NT2/D1 (cell line): ENCODE measurements at regions not wholly inside any gene's neighbourhood (a gene's known extent, or its start where the extent isn't known, plus 50 kb on each side); places are given as distances from the start of the nearest gene placed in this dataset.

ENCODE experiments used
- YY1 ChIP-seq: IDR thresholded peaks from 2 replicates; pipeline ENCODE4 v1.6.1; 2011; ENCODE audit not compliant: insufficient read length, insufficient read depth
- ZNF274 ChIP-seq: IDR thresholded peaks from 2 replicates; pipeline ENCODE4 v1.6.1; 2011; ENCODE audit warnings: mild to moderate bottlenecking, low read depth, low read length

- no peak for TF ChIP-seq ZNF274
- no peak for TF ChIP-seq YY1
Measured at GRCh38 chr7:52540041-52540440, 495.4 kb upstream of the POM121L12 start.
